Brain microvascular endothelial cell (primary cell): ENCODE measurements at regions not wholly inside any gene's neighbourhood (a gene's known extent, or its start where the extent isn't known, plus 50 kb on each side); places are given as distances from the start of the nearest gene placed in this dataset.
"Not testable (repeated sequence)": the region's sequence is repeated elsewhere in the genome, so short reads cannot be mapped to it uniquely, and the experiment has no call there.

Experiments
- DNase-seq: peaks from one replicate; pipeline ENCODE4 v3.0.0-alpha.2; 2020
- H3K27ac ChIP-seq: fragments of 250-450 bp; sonication (Bioruptor Pico); 2 replicates; pipeline ENCODE4 v1.5.1; 2020; ENCODE audit warnings: mild to moderate bottlenecking, moderate library complexity
- H3K27me3 ChIP-seq: fragments of 250-450 bp; sonication (Bioruptor Pico); replicated peaks from 2 replicates; pipeline ENCODE4 v1.5.1; 2020; ENCODE audit warnings: mild to moderate bottlenecking
- H3K36me3 ChIP-seq: fragments of 250-450 bp; sonication (Bioruptor Pico); replicated peaks from 2 replicates; pipeline ENCODE4 v1.5.1; 2020; ENCODE audit warnings: mild to moderate bottlenecking
- H3K4me3 ChIP-seq: 2 replicates; pipeline ENCODE4 v1.5.1; 2011; ENCODE audit warnings: low read depth, mild to moderate bottlenecking, control low read depth, low read length, moderate library complexity
- CTCF ChIP-seq: IDR thresholded peaks from 2 replicates; pipeline ENCODE4 v1.5.1; 2011; ENCODE audit warnings: low read depth, mild to moderate bottlenecking, moderate library complexity, low read length, control low read depth, inconsistent platforms; ENCODE audit errors: missing control alignments
- in situ Hi-C: cut with HindIII; loops from 2 replicates; pipeline ENCODE4 v1.10.0; 2017; ENCODE audit warnings: low sequenced_read_pairs, low pct_ligation_motif_present

GRCh38 chr4:132770776-132771175 is 378.3 kb upstream of the PCDH10 start:
- no peak for TF ChIP-seq CTCF
- DNase-seq = no peak
- H3K36me3 ChIP-seq = no peaks in the 10 kb centered on the region
- H3K4me3 ChIP-seq = no peak overlapping the region
- no peaks in the 10 kb centered on the region for H3K27me3 ChIP-seq
- H3K27ac ChIP-seq = no peak overlapping the region
- in situ Hi-C loops = no loop called here

DNA sequence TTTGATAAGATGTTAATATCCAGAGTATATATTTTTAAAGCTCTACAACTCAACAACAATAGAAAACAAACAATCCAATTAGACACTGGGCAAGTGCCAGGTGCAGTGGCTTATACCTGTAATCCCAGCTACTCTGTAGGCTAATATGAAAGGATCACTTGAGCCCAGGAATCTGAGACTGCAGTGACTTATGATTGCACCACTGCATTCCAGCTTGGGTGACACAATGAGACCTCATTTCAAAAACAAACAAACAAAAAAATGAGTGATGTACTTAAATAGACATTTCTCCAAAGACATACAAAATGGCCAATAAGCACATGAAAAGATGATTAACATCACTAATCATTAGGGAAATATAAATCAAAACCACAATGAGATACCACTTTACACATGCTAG is 356.8 kb upstream of the PCDH10 start:
- in situ Hi-C loops = no loop called here
- no peak overlapping the region for H3K4me3 ChIP-seq
- H3K36me3 ChIP-seq = no peaks in the 10 kb centered on the region
- no peak overlapping the region for H3K27ac ChIP-seq
- H3K27me3 ChIP-seq = no peaks in the 10 kb centered on the region
- TF ChIP-seq CTCF = no peak
- no peak for DNase-seq

DNA sequence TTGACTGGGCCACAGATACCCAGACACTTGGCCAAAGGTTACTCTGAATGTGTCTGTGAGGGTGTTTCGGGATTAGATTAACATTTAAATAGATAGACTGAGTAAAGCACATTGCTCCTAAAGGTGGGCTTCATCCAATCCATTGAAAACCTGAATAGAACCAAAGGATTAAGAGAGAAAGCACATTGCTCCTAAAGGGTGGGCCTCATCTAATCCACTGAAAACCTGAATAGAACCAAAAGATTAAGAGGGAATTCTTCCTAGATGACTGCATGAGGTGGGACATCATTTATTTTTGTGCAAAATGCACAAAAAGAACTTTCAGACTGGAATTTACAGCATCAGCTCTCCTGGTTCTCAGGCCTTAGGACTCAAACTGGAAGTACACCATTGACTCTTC is 351.2 kb upstream of the PCDH10 start:
- Histone ChIP-seq H3K27ac (no peak overlapping the region), H3K4me3 (no peak overlapping the region), H3K27me3 (no peaks in the 10 kb centered on the region), H3K36me3 (no peaks in the 10 kb centered on the region)
- in situ Hi-C loops = no loop called here
- TF ChIP-seq CTCF = no peak
- DNase-seq = no peak

- H3K27ac ChIP-seq = no peak overlapping the region
- no peak overlapping the region for H3K4me3 ChIP-seq
- no peak for DNase-seq
- peak; percentile 15 for TF ChIP-seq CTCF
- in situ Hi-C loops = no loop called here
- H3K27me3 ChIP-seq = no peaks in the 10 kb centered on the region
- H3K36me3 ChIP-seq = no peaks in the 10 kb centered on the region
Measured at GRCh38 chr4:132809298-132810032, 339.6 kb upstream of the PCDH10 start.

- H3K27ac ChIP-seq, DNase-seq, in situ Hi-C loops: not testable (repeated sequence)
Measured at GRCh38 chr4:132813061-132813460, 336.0 kb upstream of the PCDH10 start.

GRCh38 chr4:132818091-132818490 is 331.0 kb upstream of the PCDH10 start:
- Histone ChIP-seq H3K27me3 (no peaks in the 10 kb centered on the region), H3K4me3 (no peak overlapping the region), H3K36me3 (no peaks in the 10 kb centered on the region), H3K27ac (no peak overlapping the region)
- in situ Hi-C loops = no loop called here
- peak; percentile 6 for TF ChIP-seq CTCF
- no peak for DNase-seq

More at GRCh38 chr4:132813061-132813460, 336.0 kb upstream of the PCDH10 start:
- not testable (repeated sequence) for H3K36me3 ChIP-seq, H3K4me3 ChIP-seq, H3K27me3 ChIP-seq
